Breast epithelium (tissue), 3 donors: ENCODE measurements at regions not wholly inside any gene's neighbourhood (a gene's known extent, or its start where the extent isn't known, plus 50 kb on each side); places are given as distances from the start of the nearest gene placed in this dataset.
"Not testable (repeated sequence)": the region's sequence is repeated elsewhere in the genome, so short reads cannot be mapped to it uniquely, and the experiment has no call there.

Source experiments
- CTCF ChIP-seq, 3 donors: fragments of 450-650 bp; IDR thresholded peaks; one replicate each; pipeline ENCODE4 v1.5.1; 2016 to 2017; ENCODE audit warnings: antibody characterized with exemption in 3 of 3, mild to moderate bottlenecking in 3 of 3, moderate library complexity in 3 of 3
- POLR2A ChIP-seq: fragments of 450-650 bp; IDR thresholded peaks from one replicate; pipeline ENCODE4 v1.6.1; 2016; ENCODE audit warnings: antibody characterized with exemption, mild to moderate bottlenecking, moderate library complexity

DNA sequence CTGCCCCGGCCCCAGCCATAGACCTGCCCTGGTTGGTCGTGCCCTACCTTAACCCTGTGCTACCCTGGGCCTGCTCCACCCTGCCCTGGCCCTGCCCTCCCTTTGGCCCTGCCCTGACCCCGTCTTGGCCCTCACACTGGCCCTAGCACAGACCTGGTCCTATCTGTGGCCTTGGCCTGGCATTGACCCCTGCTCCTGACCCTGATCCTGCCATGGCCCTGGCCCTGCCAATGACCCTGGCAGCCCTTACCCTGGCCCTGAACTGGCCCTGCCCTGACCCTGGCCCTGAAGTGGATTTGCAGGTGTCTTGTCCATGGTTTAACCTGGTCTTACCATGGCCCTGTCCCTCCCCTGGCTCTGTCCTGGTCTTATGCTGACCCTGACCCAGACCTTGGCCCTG, 1894.1 kb downstream of the FOXD4L5 start:
- not testable (repeated sequence) for TF ChIP-seq CTCF (IDR thresholded peaks at IDR 0.05); POLR2A
